ENCODE measurements at regions not wholly inside any gene's neighbourhood (a gene's known extent, or its start where the extent isn't known, plus 50 kb on each side); places are given as distances from the start of the nearest gene placed in this dataset.

DNA sequence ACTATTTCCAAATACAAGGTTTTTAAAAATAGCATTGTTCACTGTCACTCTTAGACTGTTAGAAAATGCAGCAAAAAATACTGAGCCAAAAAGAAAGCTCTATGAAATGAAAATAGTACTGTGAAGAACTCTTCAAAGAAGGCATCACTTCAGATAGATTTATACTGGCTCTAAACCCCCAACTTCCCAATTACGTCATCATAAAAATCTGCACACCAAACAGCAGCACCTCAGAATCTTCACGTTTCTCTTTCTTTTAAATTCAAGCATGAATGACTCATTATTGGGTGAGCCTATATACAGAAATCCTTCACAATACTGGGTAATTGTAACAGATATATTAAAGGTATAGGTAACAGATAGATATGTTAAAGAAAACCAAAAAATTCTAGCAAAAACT, 208.4 kb upstream of the HTR1E start:
- no peak for TF ChIP-seq EZH2 (IDR thresholded peaks at IDR 0.05; ENCODE audit: low read length, missing control alignments)
- TF ChIP-seq, protein P1, sequence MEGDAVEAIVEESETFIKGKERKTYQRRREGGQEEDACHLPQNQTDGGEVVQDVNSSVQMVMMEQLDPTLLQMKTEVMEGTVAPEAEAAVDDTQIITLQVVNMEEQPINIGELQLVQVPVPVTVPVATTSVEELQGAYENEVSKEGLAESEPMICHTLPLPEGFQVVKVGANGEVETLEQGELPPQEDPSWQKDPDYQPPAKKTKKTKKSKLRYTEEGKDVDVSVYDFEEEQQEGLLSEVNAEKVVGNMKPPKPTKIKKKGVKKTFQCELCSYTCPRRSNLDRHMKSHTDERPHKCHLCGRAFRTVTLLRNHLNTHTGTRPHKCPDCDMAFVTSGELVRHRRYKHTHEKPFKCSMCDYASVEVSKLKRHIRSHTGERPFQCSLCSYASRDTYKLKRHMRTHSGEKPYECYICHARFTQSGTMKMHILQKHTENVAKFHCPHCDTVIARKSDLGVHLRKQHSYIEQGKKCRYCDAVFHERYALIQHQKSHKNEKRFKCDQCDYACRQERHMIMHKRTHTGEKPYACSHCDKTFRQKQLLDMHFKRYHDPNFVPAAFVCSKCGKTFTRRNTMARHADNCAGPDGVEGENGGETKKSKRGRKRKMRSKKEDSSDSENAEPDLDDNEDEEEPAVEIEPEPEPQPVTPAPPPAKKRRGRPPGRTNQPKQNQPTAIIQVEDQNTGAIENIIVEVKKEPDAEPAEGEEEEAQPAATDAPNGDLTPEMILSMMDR (conservative IDR thresholded peaks at IDR 0.05 in 1 of 2, IDR thresholded peaks at IDR 0.05 in 1 of 2; ENCODE audit: low read depth in 1 of 2, low read length in 2 of 2) = no peak

Data from fibroblast of lung (primary cell).